SH-SY5Y (cell line): ENCODE measurements at regions not wholly inside any gene's neighbourhood (a gene's known extent, or its start where the extent isn't known, plus 50 kb on each side); places are given as distances from the start of the nearest gene placed in this dataset.

Experiments used
- GATA2 ChIP-seq: IDR thresholded peaks from 2 replicates; pipeline ENCODE4 v1.6.1; 2011; ENCODE audit warnings: mild to moderate bottlenecking, low read depth, low read length
- GATA3 ChIP-seq: IDR thresholded peaks from 2 replicates; pipeline ENCODE4 v1.6.1; 2011; ENCODE audit warnings: low read depth, mild to moderate bottlenecking, low read length, moderate library complexity

DNA sequence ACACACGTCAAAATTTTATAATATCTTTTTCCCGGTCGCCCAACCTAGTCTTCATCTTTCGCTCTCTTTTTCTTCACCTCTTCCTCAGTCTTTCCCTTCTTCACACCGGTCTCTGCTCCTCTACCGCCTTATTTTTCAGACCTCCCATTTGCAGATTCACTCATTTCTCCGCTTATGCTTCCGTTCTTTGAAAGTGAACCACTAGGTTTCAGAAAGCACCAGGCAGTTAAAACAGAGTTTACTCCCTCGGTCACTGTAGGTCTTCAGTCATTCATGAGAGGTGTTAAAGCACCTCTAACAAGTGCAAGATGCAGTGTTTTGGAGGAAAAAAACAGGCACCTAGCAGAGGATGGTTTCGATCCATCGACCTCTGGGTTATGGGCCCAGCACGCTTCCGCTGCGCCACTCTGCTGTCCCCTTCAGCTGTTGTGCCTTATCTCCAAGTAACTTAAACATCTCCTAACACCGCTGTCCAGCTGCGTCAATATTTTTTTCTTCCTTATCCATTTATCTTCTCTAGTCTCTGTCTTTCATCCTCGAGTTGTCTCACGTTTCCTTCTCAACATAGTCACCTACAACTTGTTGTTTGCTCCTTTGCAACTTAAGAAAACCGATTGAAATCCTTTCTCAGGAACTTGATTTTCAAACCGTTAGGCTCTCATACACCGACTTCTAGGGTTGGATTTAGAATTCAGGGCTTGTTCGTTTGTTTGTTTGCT, 119.7 kb upstream of the ZNF184 start:
- no peak for TF ChIP-seq GATA2
- no peak for TF ChIP-seq GATA3
